ENCODE measurements at regions not wholly inside any gene's neighbourhood (a gene's known extent, or its start where the extent isn't known, plus 50 kb on each side); places are given as distances from the start of the nearest gene placed in this dataset.

GRCh38 chr7:118648002-118648401, 423.5 kb downstream of the ANKRD7 start:
- no peaks in the 10 kb centered on the region for H3K4me1 ChIP-seq (ENCODE audit: control extremely low read depth in 1 of 4, control insufficient read depth in 4 of 4, insufficient read depth in 4 of 4, low read length in 3 of 4)
- DNase-seq = no peak
- H3K4me3 ChIP-seq (ENCODE audit: control insufficient read depth in 1 of 7, extremely low read depth in 1 of 7, insufficient read depth in 4 of 7, low read depth in 2 of 7, low read length in 6 of 7) = no peak overlapping the region
- H3K36me3 ChIP-seq (ENCODE audit: control insufficient read depth in 4 of 4, insufficient read depth in 4 of 4, low read length in 3 of 4) = no peaks in the 10 kb centered on the region
- H3K9me3 ChIP-seq (ENCODE audit: control extremely low read depth in 1 of 5, control insufficient read depth in 4 of 5, insufficient read depth in 2 of 5, low read depth in 1 of 5, low read length in 4 of 5) = no peaks in the 10 kb centered on the region
- no peaks in the 10 kb centered on the region for H3K27me3 ChIP-seq (replicated peaks in 2 of 5; ENCODE audit: control insufficient read depth in 4 of 5, insufficient read depth in 5 of 5, low read length in 4 of 5)
- no peak overlapping the region for H3K27ac ChIP-seq (ENCODE audit: insufficient read depth in 1 of 2, low read depth in 1 of 2, low read length in 2 of 2, poor library complexity in 1 of 2, severe bottlenecking in 2 of 2)
- POLR2A ChIA-PET = no interaction called here
- 80% methylated on average over 1 of the region's 2 CpGs for WGBS (ENCODE audit: insufficient coverage)
- CTCF ChIA-PET = no interaction called here

GRCh38 chr7:118657391-118658005, 433.0 kb downstream of the ANKRD7 start:
- no peak for DNase-seq
- no peaks in the 10 kb centered on the region for H3K9me3 ChIP-seq (ENCODE audit: control extremely low read depth in 1 of 5, control insufficient read depth in 4 of 5, insufficient read depth in 2 of 5, low read depth in 1 of 5, low read length in 4 of 5)
- no peaks in the 10 kb centered on the region for H3K36me3 ChIP-seq (ENCODE audit: control insufficient read depth in 4 of 4, insufficient read depth in 4 of 4, low read length in 3 of 4)
- ChIA-PET POLR2A (no interaction called here), CTCF (no interaction called here)
- no peaks in the 10 kb centered on the region for H3K27me3 ChIP-seq (replicated peaks in 2 of 5; ENCODE audit: control insufficient read depth in 4 of 5, insufficient read depth in 5 of 5, low read length in 4 of 5)
- H3K4me1 ChIP-seq (ENCODE audit: control extremely low read depth in 1 of 4, control insufficient read depth in 4 of 4, insufficient read depth in 4 of 4, low read length in 3 of 4) = no peaks in the 10 kb centered on the region
- H3K4me3 ChIP-seq (ENCODE audit: control insufficient read depth in 1 of 7, extremely low read depth in 1 of 7, insufficient read depth in 4 of 7, low read depth in 2 of 7, low read length in 6 of 7) = no peak overlapping the region
- 100% methylated on average over 2 of the region's 5 CpGs for WGBS (ENCODE audit: insufficient coverage)
- no peak overlapping the region for H3K27ac ChIP-seq (ENCODE audit: insufficient read depth in 1 of 2, low read depth in 1 of 2, low read length in 2 of 2, poor library complexity in 1 of 2, severe bottlenecking in 2 of 2)

- Histone ChIP-seq H3K27ac (ENCODE audit: insufficient read depth in 1 of 2, low read depth in 1 of 2, low read length in 2 of 2, poor library complexity in 1 of 2, severe bottlenecking in 2 of 2) (no peak overlapping the region), H3K27me3 (replicated peaks in 2 of 5; ENCODE audit: control insufficient read depth in 4 of 5, insufficient read depth in 5 of 5, low read length in 4 of 5) (no peaks in the 10 kb centered on the region), H3K4me1 (ENCODE audit: control extremely low read depth in 1 of 4, control insufficient read depth in 4 of 4, insufficient read depth in 4 of 4, low read length in 3 of 4) (no peaks in the 10 kb centered on the region), H3K4me3 (ENCODE audit: control insufficient read depth in 1 of 7, extremely low read depth in 1 of 7, insufficient read depth in 4 of 7, low read depth in 2 of 7, low read length in 6 of 7) (no peak overlapping the region), H3K9me3 (ENCODE audit: control extremely low read depth in 1 of 5, control insufficient read depth in 4 of 5, insufficient read depth in 2 of 5, low read depth in 1 of 5, low read length in 4 of 5) (no peaks in the 10 kb centered on the region), H3K36me3 (ENCODE audit: control insufficient read depth in 4 of 4, insufficient read depth in 4 of 4, low read length in 3 of 4) (no peaks in the 10 kb centered on the region)
- ChIA-PET CTCF (no interaction called here), POLR2A (no interaction called here)
- WGBS (ENCODE audit: insufficient coverage) = 80% methylated on average over 1 of the region's 2 CpGs
- DNase-seq = no peak
These were observed 437.8 kb downstream of the ANKRD7 start for GRCh38 chr7:118662266-118662665.

- no CpG with 5 or more reads among the region's 1 CpG for WGBS (ENCODE audit: insufficient coverage)
- Histone ChIP-seq H3K27me3 (replicated peaks in 2 of 5; ENCODE audit: control insufficient read depth in 4 of 5, insufficient read depth in 5 of 5, low read length in 4 of 5) (no peaks in the 10 kb centered on the region), H3K4me3 (ENCODE audit: control insufficient read depth in 1 of 7, extremely low read depth in 1 of 7, insufficient read depth in 4 of 7, low read depth in 2 of 7, low read length in 6 of 7) (no peak overlapping the region), H3K4me1 (ENCODE audit: control extremely low read depth in 1 of 4, control insufficient read depth in 4 of 4, insufficient read depth in 4 of 4, low read length in 3 of 4) (no peaks in the 10 kb centered on the region), H3K9me3 (ENCODE audit: control extremely low read depth in 1 of 5, control insufficient read depth in 4 of 5, insufficient read depth in 2 of 5, low read depth in 1 of 5, low read length in 4 of 5) (no peaks in the 10 kb centered on the region), H3K36me3 (ENCODE audit: control insufficient read depth in 4 of 4, insufficient read depth in 4 of 4, low read length in 3 of 4) (no peaks in the 10 kb centered on the region), H3K27ac (ENCODE audit: insufficient read depth in 1 of 2, low read depth in 1 of 2, low read length in 2 of 2, poor library complexity in 1 of 2, severe bottlenecking in 2 of 2) (no peak overlapping the region)
- no peak for DNase-seq
- ChIA-PET CTCF (no interaction called here), POLR2A (no interaction called here)
These were observed 440.0 kb downstream of the ANKRD7 start for GRCh38 chr7:118664498-118664897.

GRCh38 chr7:118671149-118671548, 446.6 kb downstream of the ANKRD7 start:
- CTCF ChIA-PET = interaction anchor here (1.1 kb wide), 1 partner anchor 16 kb away, joined by 3 read pairs; no protein-coding TSS in a partner anchor
- Histone ChIP-seq H3K27me3 (replicated peaks in 2 of 5; ENCODE audit: control insufficient read depth in 4 of 5, insufficient read depth in 5 of 5, low read length in 4 of 5) (no peaks in the 10 kb centered on the region), H3K4me3 (ENCODE audit: control insufficient read depth in 1 of 7, extremely low read depth in 1 of 7, insufficient read depth in 4 of 7, low read depth in 2 of 7, low read length in 6 of 7) (no peak overlapping the region), H3K9me3 (ENCODE audit: control extremely low read depth in 1 of 5, control insufficient read depth in 4 of 5, insufficient read depth in 2 of 5, low read depth in 1 of 5, low read length in 4 of 5) (no peaks in the 10 kb centered on the region), H3K4me1 (ENCODE audit: control extremely low read depth in 1 of 4, control insufficient read depth in 4 of 4, insufficient read depth in 4 of 4, low read length in 3 of 4) (no peaks in the 10 kb centered on the region), H3K27ac (ENCODE audit: insufficient read depth in 1 of 2, low read depth in 1 of 2, low read length in 2 of 2, poor library complexity in 1 of 2, severe bottlenecking in 2 of 2) (no peak overlapping the region), H3K36me3 (ENCODE audit: control insufficient read depth in 4 of 4, insufficient read depth in 4 of 4, low read length in 3 of 4) (no peaks in the 10 kb centered on the region)
- WGBS (ENCODE audit: insufficient coverage) = no CpG with 5 or more reads among the region's 4 CpGs
- no peak for DNase-seq
- POLR2A ChIA-PET = no interaction called here

GRCh38 chr7:118684796-118685195, 460.3 kb downstream of the ANKRD7 start:
- Histone ChIP-seq H3K27ac (ENCODE audit: insufficient read depth in 1 of 2, low read depth in 1 of 2, low read length in 2 of 2, poor library complexity in 1 of 2, severe bottlenecking in 2 of 2) (no peak overlapping the region), H3K9me3 (ENCODE audit: control extremely low read depth in 1 of 5, control insufficient read depth in 4 of 5, insufficient read depth in 2 of 5, low read depth in 1 of 5, low read length in 4 of 5) (no peaks in the 10 kb centered on the region), H3K4me1 (ENCODE audit: control extremely low read depth in 1 of 4, control insufficient read depth in 4 of 4, insufficient read depth in 4 of 4, low read length in 3 of 4) (no peaks in the 10 kb centered on the region), H3K36me3 (ENCODE audit: control insufficient read depth in 4 of 4, insufficient read depth in 4 of 4, low read length in 3 of 4) (no peaks in the 10 kb centered on the region), H3K4me3 (ENCODE audit: control insufficient read depth in 1 of 7, extremely low read depth in 1 of 7, insufficient read depth in 4 of 7, low read depth in 2 of 7, low read length in 6 of 7) (no peak overlapping the region), H3K27me3 (replicated peaks in 2 of 5; ENCODE audit: control insufficient read depth in 4 of 5, insufficient read depth in 5 of 5, low read length in 4 of 5) (no peaks in the 10 kb centered on the region)
- DNase-seq = no peak
- CTCF ChIA-PET = no interaction called here
- POLR2A ChIA-PET = no interaction called here

GRCh38 chr7:118689403-118689802, 464.9 kb downstream of the ANKRD7 start:
- no peak for DNase-seq
- no peak overlapping the region for H3K4me3 ChIP-seq (ENCODE audit: control insufficient read depth in 1 of 7, extremely low read depth in 1 of 7, insufficient read depth in 4 of 7, low read depth in 2 of 7, low read length in 6 of 7)
- no peaks in the 10 kb centered on the region for H3K9me3 ChIP-seq (ENCODE audit: control extremely low read depth in 1 of 5, control insufficient read depth in 4 of 5, insufficient read depth in 2 of 5, low read depth in 1 of 5, low read length in 4 of 5)
- H3K36me3 ChIP-seq (ENCODE audit: control insufficient read depth in 4 of 4, insufficient read depth in 4 of 4, low read length in 3 of 4) = no peaks in the 10 kb centered on the region
- WGBS (ENCODE audit: insufficient coverage) = 100% methylated on average over 6 of the region's 18 CpGs
- ChIA-PET POLR2A (no interaction called here), CTCF (no interaction called here)
- no peak overlapping the region for H3K27ac ChIP-seq (ENCODE audit: insufficient read depth in 1 of 2, low read depth in 1 of 2, low read length in 2 of 2, poor library complexity in 1 of 2, severe bottlenecking in 2 of 2)
- no peaks in the 10 kb centered on the region for H3K27me3 ChIP-seq (replicated peaks in 2 of 5; ENCODE audit: control insufficient read depth in 4 of 5, insufficient read depth in 5 of 5, low read length in 4 of 5)
- no peaks in the 10 kb centered on the region for H3K4me1 ChIP-seq (ENCODE audit: control extremely low read depth in 1 of 4, control insufficient read depth in 4 of 4, insufficient read depth in 4 of 4, low read length in 3 of 4)
